HUES6 (cell line): ENCODE measurements at regions not wholly inside any gene's neighbourhood (a gene's known extent, or its start where the extent isn't known, plus 50 kb on each side); places are given as distances from the start of the nearest gene placed in this dataset.

Experiments
- H3K27ac ChIP-seq: 2 replicates; pipeline ENCODE4 v1.7.0; 2013; ENCODE audit warnings: low read depth, mild to moderate bottlenecking, low read length, inconsistent platforms
- H3K27me3 ChIP-seq: 2 replicates; pipeline ENCODE4 v1.6.1; 2013; ENCODE audit warnings: low read length; ENCODE audit not compliant: control insufficient read depth, insufficient read depth
- H3K36me3 ChIP-seq: 2 replicates; pipeline ENCODE4 v1.6.1; 2013; ENCODE audit warnings: low read length; ENCODE audit not compliant: control insufficient read depth, insufficient read depth
- H3K4me1 ChIP-seq: 2 replicates; pipeline ENCODE4 v1.6.1; 2013; ENCODE audit warnings: low read length; ENCODE audit not compliant: control insufficient read depth, insufficient read depth
- H3K4me3 ChIP-seq: 2 replicates; pipeline ENCODE4 v1.5.1; 2013; ENCODE audit warnings: low read depth, low read length
- H3K9ac ChIP-seq: one replicate; pipeline ENCODE4 v1.6.1; 2013; ENCODE audit warnings: mild to moderate bottlenecking, low read length
- H3K9me3 ChIP-seq: 2 replicates; pipeline ENCODE4 v1.6.1; 2013; ENCODE audit warnings: low read depth, low read length; ENCODE audit not compliant: control insufficient read depth, insufficient read depth

DNA sequence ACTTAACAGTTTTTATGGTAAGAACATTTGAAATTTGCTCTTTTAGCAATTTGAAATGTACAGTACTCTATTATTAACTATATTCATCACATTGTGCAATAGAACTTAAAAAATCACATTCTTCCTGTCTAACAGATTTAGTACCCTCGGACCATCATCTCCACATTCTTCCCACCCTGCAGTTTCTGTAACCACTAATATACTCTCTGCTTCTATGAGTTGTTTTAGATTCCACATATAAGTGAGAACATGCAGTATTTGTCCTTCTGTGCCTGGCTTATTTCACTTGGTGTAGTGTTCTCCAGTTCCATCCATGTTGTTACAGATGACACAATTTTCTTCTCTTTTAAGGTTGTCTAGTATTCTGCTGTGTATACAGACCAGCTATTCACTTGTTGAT is 88.9 kb upstream of the SEC61G start:
- no peak overlapping the region for H3K9ac ChIP-seq
- peaks cover 3% of the 10 kb centered on the region; the same call in 1 of the 2 replicates for H3K9me3 ChIP-seq
- H3K36me3 ChIP-seq: no peaks in the 10 kb centered on the region
- no peaks in the 10 kb centered on the region for H3K4me1 ChIP-seq
- H3K27ac ChIP-seq: no peak overlapping the region
- H3K27me3 ChIP-seq: no peaks in the 10 kb centered on the region
- H3K4me3 ChIP-seq: no peak overlapping the region

DNA sequence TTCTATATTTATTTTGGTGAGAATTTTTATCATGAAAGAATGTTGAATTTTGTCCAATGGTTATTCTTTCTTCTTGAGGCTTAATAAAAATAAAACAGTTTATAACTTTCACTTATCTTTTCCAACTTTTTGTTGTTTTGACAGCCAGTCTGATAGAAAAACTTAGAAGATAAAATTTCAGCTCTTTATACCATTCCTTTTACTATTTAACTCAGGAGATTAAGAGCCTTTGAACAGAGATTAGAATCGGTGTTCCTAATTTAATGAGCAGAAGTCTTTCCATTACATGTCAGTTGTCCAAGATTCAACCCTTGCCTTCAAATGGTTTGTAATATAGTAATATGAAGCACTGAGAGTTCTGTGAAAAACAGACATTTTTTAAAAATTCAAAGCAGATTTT is 97.8 kb upstream of the SEC61G start:
- no peaks in the 10 kb centered on the region for H3K9me3 ChIP-seq

GRCh38 chr7:54857294-54857693 is 98.3 kb upstream of the SEC61G start:
- Histone ChIP-seq H3K27ac (no peak overlapping the region), H3K9ac (no peak overlapping the region), H3K9me3 (no peaks in the 10 kb centered on the region), H3K27me3 (no peaks in the 10 kb centered on the region), H3K36me3 (no peaks in the 10 kb centered on the region), H3K4me1 (peaks cover 3% of the 10 kb centered on the region; the same call in 1 of the 2 replicates), H3K4me3 (no peak overlapping the region)

More for the DNA sequence above, 97.8 kb upstream of the SEC61G start:
- Histone ChIP-seq H3K4me1 (peaks cover 3% of the 10 kb centered on the region; the same call in 1 of the 2 replicates), H3K4me3 (no peak overlapping the region), H3K27me3 (no peaks in the 10 kb centered on the region), H3K9ac (no peak overlapping the region), H3K27ac (no peak overlapping the region), H3K36me3 (no peaks in the 10 kb centered on the region)

- Histone ChIP-seq H3K36me3 (no peaks in the 10 kb centered on the region), H3K27me3 (no peaks in the 10 kb centered on the region), H3K27ac (no peak overlapping the region), H3K9me3 (no peaks in the 10 kb centered on the region), H3K4me1 (peaks cover 3% of the 10 kb centered on the region; the same call in 1 of the 2 replicates), H3K9ac (no peak overlapping the region), H3K4me3 (no peak overlapping the region)
Measured at GRCh38 chr7:54858008-54858692, 99.1 kb upstream of the SEC61G start.

DNA sequence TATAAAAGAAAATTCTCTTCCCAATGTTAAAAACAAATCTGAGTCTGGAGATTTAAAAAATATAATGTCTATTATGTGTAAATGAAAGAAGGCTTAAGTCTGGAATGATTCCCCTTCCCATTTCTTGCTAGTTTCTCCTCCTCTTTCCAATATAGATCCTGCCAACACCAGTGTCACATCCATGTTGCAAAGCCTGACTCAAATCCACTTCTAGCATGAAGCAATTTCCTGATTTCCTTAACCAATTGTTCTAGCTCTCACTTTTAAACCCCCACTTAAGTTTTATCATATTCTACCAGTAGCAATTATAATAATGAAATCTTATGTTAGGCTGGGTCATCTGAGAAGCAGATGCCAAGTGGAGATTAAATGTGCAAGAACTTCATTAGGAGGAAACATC is 100.1 kb upstream of the SEC61G start:
- Histone ChIP-seq H3K4me3 (no peak overlapping the region), H3K9ac (no peak overlapping the region), H3K36me3 (no peaks in the 10 kb centered on the region), H3K9me3 (no peaks in the 10 kb centered on the region), H3K27me3 (no peaks in the 10 kb centered on the region), H3K4me1 (peaks cover 3% of the 10 kb centered on the region; the same call in 1 of the 2 replicates), H3K27ac (no peak overlapping the region)

DNA sequence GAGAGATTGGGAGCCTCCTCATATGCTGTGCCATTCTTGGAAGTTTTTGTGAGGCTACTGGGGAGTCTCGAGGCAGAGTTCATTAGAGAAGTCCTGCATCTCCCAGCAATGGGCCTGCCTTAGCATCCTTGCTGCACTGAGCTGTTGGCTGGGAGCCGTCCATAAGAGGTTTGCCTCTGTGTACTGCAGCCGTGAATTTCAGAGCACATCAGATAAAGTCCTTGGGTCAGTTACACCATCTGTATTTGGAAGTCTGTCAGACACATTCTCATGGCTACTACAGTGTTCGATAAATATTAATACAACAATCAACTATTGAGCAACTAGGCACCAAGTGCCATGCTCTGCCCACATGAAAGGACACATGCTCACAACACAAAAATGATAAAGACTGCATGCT is 100.5 kb upstream of the SEC61G start:
- H3K27ac ChIP-seq: no peak overlapping the region
- no peak overlapping the region for H3K4me3 ChIP-seq

GRCh38 chr7:54860003-54860775 is 101.2 kb upstream of the SEC61G start:
- Histone ChIP-seq H3K4me1 (peaks cover 3% of the 10 kb centered on the region; the same call in 1 of the 2 replicates), H3K36me3 (no peaks in the 10 kb centered on the region), H3K9me3 (no peaks in the 10 kb centered on the region), H3K9ac (no peak overlapping the region), H3K27me3 (no peaks in the 10 kb centered on the region), H3K4me3 (no peak overlapping the region), H3K27ac (no peak overlapping the region)

More for the DNA sequence above, 100.5 kb upstream of the SEC61G start:
- Histone ChIP-seq H3K27me3 (no peaks in the 10 kb centered on the region), H3K36me3 (no peaks in the 10 kb centered on the region), H3K9me3 (no peaks in the 10 kb centered on the region), H3K4me1 (peaks cover 3% of the 10 kb centered on the region; the same call in 1 of the 2 replicates), H3K9ac (no peak overlapping the region)

DNA sequence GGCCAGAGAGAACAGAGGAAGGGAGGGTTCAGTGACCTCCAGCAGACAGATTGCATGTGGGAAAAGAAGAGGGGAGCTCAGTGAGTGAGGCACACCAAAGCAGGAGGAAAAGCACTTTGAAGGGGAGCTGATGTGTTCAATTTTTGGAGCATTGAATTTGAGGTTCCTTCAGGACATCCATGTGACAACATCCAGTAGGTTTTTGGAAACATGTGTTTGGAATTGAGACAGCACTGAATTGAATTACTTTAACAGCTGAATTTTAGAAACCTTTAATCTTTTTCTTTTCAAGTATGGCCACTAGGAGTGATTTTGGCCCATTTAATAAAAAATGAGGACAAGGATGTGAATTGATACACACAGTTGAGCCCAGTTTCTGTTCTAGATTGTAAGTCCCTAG is 101.8 kb upstream of the SEC61G start:
- H3K27ac ChIP-seq: no peak overlapping the region
- no peak overlapping the region for H3K9ac ChIP-seq
- H3K9me3 ChIP-seq: no peaks in the 10 kb centered on the region
- peaks cover 3% of the 10 kb centered on the region; the same call in 1 of the 2 replicates for H3K4me1 ChIP-seq
- no peaks in the 10 kb centered on the region for H3K27me3 ChIP-seq
- no peaks in the 10 kb centered on the region for H3K36me3 ChIP-seq
- H3K4me3 ChIP-seq: no peak overlapping the region

DNA sequence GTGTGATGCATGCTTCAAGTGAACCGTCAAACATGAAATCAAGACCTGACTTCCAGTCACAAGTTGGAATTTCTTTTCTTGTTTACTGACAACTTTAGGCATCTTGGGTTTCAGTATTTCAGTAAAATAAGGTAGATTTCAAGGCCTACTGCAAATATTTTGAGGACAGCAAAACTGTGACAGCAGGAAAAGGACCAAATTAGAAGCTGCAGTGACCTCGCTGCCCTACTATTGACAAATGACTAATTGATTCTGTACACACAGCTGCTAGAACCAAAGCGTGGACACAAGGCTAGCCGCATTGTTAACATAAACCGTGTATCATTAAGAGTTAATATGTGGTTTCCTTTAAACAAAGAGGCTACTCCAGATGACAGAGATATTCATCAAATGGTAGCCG is 105.7 kb upstream of the SEC61G start:
- H3K9ac ChIP-seq: no peak overlapping the region
- no peaks in the 10 kb centered on the region for H3K4me1 ChIP-seq
- H3K27me3 ChIP-seq: no peaks in the 10 kb centered on the region
- H3K36me3 ChIP-seq: no peaks in the 10 kb centered on the region
- no peak overlapping the region for H3K27ac ChIP-seq
- H3K9me3 ChIP-seq: no peaks in the 10 kb centered on the region
- H3K4me3 ChIP-seq: no peak overlapping the region

GRCh38 chr7:54869523-54869922 is 110.5 kb upstream of the SEC61G start:
- Histone ChIP-seq H3K36me3 (no peaks in the 10 kb centered on the region), H3K4me1 (no peaks in the 10 kb centered on the region), H3K27me3 (no peaks in the 10 kb centered on the region)

GRCh38 chr7:54874804-54875203 is 115.8 kb upstream of the SEC61G start:
- no peaks in the 10 kb centered on the region for H3K36me3 ChIP-seq
- peaks cover 4% of the 10 kb centered on the region; the same call in 1 of the 2 replicates for H3K9me3 ChIP-seq
- H3K9ac ChIP-seq: no peak overlapping the region
- no peak overlapping the region for H3K4me3 ChIP-seq
- H3K4me1 ChIP-seq: no peaks in the 10 kb centered on the region
- H3K27me3 ChIP-seq: no peaks in the 10 kb centered on the region
- H3K27ac ChIP-seq: no peak overlapping the region

More at GRCh38 chr7:54869523-54869922, 110.5 kb upstream of the SEC61G start:
- no peak overlapping the region for H3K9ac ChIP-seq
- no peak overlapping the region for H3K27ac ChIP-seq
- H3K9me3 ChIP-seq: no peaks in the 10 kb centered on the region
- H3K4me3 ChIP-seq: no peak overlapping the region
